Activated CD4-positive, alpha-beta T cell treated with anti-CD3 and anti-CD28 coated beads, Interleukin-2, amount 10 ng/mL, durations not matched to agents 7 days and 5 days (primary cell): ENCODE measurements at regions not wholly inside any gene's neighbourhood (a gene's known extent, or its start where the extent isn't known, plus 50 kb on each side); places are given as distances from the start of the nearest gene placed in this dataset.

ENCODE experiments used
- CTCF ChIA-PET: fragments of 350-600 bp; sonication (Branson Sonifier 250); formaldehyde crosslinking; loops from one replicate; lab custom pipeline; 2021; ENCODE audit warnings: antibody characterized with exemption; lab: Charles Lee
- POLR2A ChIA-PET: fragments of 350-600 bp; sonication (Branson Sonifier 250); formaldehyde crosslinking; loops from one replicate; lab custom pipeline; 2021; ENCODE audit warnings: antibody characterized with exemption; lab: Charles Lee
- DNase-seq: peaks from one replicate; pipeline ENCODE4 v3.0.0-alpha.2; 2020
- H3K27ac Mint-ChIP-seq: one replicate; pipeline ENCODE4 v1.8.0; 2021; ENCODE audit warnings: mild to moderate bottlenecking, moderate library complexity, mixed read lengths
- H3K27me3 Mint-ChIP-seq: one replicate; pipeline ENCODE4 v1.8.0; 2021; ENCODE audit warnings: mixed read lengths
- H3K36me3 Mint-ChIP-seq: one replicate; pipeline ENCODE4 v1.8.0; 2021; ENCODE audit warnings: low read depth, mixed read lengths
- H3K4me1 Mint-ChIP-seq: one replicate; pipeline ENCODE4 v1.8.0; 2021; ENCODE audit warnings: mixed read lengths
- H3K4me3 Mint-ChIP-seq: one replicate; pipeline ENCODE4 v1.8.0; 2021; ENCODE audit warnings: mild to moderate bottlenecking, moderate library complexity, mixed read lengths
- H3K9me3 Mint-ChIP-seq: one replicate; pipeline ENCODE4 v1.8.0; 2021; ENCODE audit warnings: mixed read lengths

- H3K4me3 Mint-ChIP-seq: no peak overlapping the region
- H3K27ac Mint-ChIP-seq: no peak overlapping the region
- no peaks in the 10 kb centered on the region for H3K27me3 Mint-ChIP-seq
- peaks cover 4% of the 10 kb centered on the region for H3K9me3 Mint-ChIP-seq
- H3K4me1 Mint-ChIP-seq: no peaks in the 10 kb centered on the region
- no peak for DNase-seq
- CTCF ChIA-PET: no interaction called here
- H3K36me3 Mint-ChIP-seq: no peaks in the 10 kb centered on the region
- POLR2A ChIA-PET: no interaction called here
Measured at GRCh38 chr6:167653561-167653960, 173.2 kb upstream of the AFDN start.

DNA sequence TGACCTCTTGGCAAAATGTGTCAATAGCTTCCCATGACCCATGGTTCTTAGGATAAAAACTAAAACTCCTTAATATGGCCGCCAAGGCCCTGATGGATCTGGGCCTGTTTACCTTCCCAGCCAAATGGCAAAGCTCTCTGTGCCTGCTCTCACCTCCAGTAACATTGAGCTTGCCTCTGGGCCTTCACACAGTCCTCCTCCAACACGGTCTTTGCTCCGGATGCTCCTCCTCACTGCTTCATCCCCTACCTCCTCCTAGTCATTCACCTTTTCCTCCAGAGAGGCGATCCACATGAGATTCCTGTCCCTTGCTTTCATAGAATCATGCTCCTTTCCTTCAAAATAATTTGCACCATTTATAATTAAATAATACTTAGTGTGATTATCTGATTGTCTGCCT lies 172.3 kb upstream of the AFDN start:
- Mint-ChIP-seq H3K4me1 (no peaks in the 10 kb centered on the region), H3K36me3 (no peaks in the 10 kb centered on the region)
- POLR2A ChIA-PET: no interaction called here

DNA sequence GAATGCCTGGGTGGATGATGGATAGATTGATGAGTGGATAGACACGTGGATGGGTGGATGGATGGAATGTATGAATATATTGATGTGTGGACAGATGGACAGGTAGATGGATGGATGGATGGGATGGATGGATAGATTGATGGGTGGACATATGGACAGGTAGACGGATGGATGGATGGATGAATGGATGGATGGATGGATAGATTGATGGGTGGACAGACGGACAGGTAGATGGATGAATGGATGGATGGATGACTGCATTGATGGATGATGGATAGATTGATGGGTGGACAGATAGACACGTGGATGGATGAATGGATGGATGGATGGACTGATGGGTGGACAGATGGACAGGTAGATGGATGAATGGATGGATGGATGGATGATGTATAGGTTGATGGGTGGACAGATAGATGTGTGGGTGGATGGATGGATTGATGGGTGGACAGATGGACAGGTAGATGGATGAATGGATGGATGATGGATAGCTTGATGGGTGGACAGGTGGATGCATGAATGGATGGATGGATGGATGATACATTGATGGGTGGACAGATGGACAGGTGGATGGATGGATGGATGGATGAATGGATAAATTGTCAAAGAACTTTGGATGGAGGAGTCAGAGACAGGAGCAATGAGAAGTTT lies 171.4 kb upstream of the AFDN start:
- H3K9me3 Mint-ChIP-seq: peaks cover 4% of the 10 kb centered on the region
- CTCF ChIA-PET: interaction anchor here (0.6 kb wide), 1 partner anchor 112 kb away, joined by 3 read pairs; no protein-coding TSS in a partner anchor
- H3K4me3 Mint-ChIP-seq: no peak overlapping the region
- H3K4me1 Mint-ChIP-seq: no peaks in the 10 kb centered on the region
- POLR2A ChIA-PET: no interaction called here
- no peaks in the 10 kb centered on the region for H3K36me3 Mint-ChIP-seq
- no peaks in the 10 kb centered on the region for H3K27me3 Mint-ChIP-seq
- no peak overlapping the region for H3K27ac Mint-ChIP-seq
- DNase-seq: no peak

More for the DNA sequence above, 172.3 kb upstream of the AFDN start:
- no peak overlapping the region for H3K4me3 Mint-ChIP-seq
- no peak overlapping the region for H3K27ac Mint-ChIP-seq
- H3K27me3 Mint-ChIP-seq: no peaks in the 10 kb centered on the region
- CTCF ChIA-PET: no interaction called here
- peaks cover 4% of the 10 kb centered on the region for H3K9me3 Mint-ChIP-seq
- no peak for DNase-seq

- no peaks in the 10 kb centered on the region for H3K4me1 Mint-ChIP-seq
- DNase-seq: no peak
- H3K4me3 Mint-ChIP-seq: no peak overlapping the region
- POLR2A ChIA-PET: no interaction called here
- H3K36me3 Mint-ChIP-seq: no peaks in the 10 kb centered on the region
- H3K9me3 Mint-ChIP-seq: peaks cover 4% of the 10 kb centered on the region
- H3K27me3 Mint-ChIP-seq: no peaks in the 10 kb centered on the region
- no peak overlapping the region for H3K27ac Mint-ChIP-seq
- CTCF ChIA-PET: no interaction called here
Measured at GRCh38 chr6:167658106-167658505, 168.6 kb upstream of the AFDN start.

- Mint-ChIP-seq H3K36me3 (no peaks in the 10 kb centered on the region), H3K4me3 (no peak overlapping the region), H3K4me1 (no peaks in the 10 kb centered on the region), H3K27ac (no peak overlapping the region), H3K27me3 (no peaks in the 10 kb centered on the region), H3K9me3 (peaks cover 4% of the 10 kb centered on the region)
- CTCF ChIA-PET: no interaction called here
- POLR2A ChIA-PET: no interaction called here
- DNase-seq: no peak
Measured at GRCh38 chr6:167659046-167659445, 167.7 kb upstream of the AFDN start.

GRCh38 chr6:167660424-167660823 lies 166.3 kb upstream of the AFDN start:
- Mint-ChIP-seq H3K4me3 (no peak overlapping the region), H3K9me3 (peaks cover 4% of the 10 kb centered on the region), H3K27me3 (no peaks in the 10 kb centered on the region), H3K4me1 (no peaks in the 10 kb centered on the region), H3K27ac (no peak overlapping the region), H3K36me3 (no peaks in the 10 kb centered on the region)
- ChIA-PET CTCF (interaction anchor here (0.6 kb wide), 1 partner anchor 32 kb away, joined by 3 read pairs; no protein-coding TSS in a partner anchor), POLR2A (no interaction called here)
- DNase-seq: no peak

GRCh38 chr6:167660944-167661551 lies 165.7 kb upstream of the AFDN start:
- ChIA-PET POLR2A (no interaction called here), CTCF (interaction anchor here (0.6 kb wide), 1 partner anchor 32 kb away, joined by 3 read pairs; no protein-coding TSS in a partner anchor)
- Mint-ChIP-seq H3K27me3 (no peaks in the 10 kb centered on the region), H3K4me1 (no peaks in the 10 kb centered on the region), H3K36me3 (no peaks in the 10 kb centered on the region), H3K4me3 (no peak overlapping the region), H3K9me3 (peaks cover 4% of the 10 kb centered on the region), H3K27ac (no peak overlapping the region)
- no peak for DNase-seq

DNA sequence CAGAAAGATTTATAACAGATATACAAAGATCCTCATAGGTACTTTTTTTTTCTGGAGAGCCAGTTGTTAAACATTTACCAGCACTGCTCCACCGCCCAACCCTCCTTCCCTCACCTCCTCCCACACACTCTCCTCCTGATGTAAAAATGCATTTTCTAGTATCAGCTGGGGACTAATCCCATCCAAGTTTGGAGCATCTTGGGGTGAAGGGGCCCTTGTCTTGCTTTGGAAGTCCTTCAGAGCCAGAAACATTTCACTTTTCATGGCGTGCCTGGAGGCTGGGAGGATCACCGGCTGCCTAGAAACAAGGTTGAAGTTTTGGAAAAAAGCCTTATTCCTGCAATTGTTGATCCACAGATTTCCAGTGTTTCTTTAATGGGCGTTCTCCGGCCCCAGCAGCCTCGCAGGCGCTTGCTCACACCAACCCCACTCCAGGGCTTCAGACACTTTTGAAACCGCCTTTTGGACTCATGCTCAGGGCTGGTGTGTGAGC lies 165.1 kb upstream of the AFDN start:
- DNase-seq: no peak
- no peaks in the 10 kb centered on the region for H3K36me3 Mint-ChIP-seq
- H3K27me3 Mint-ChIP-seq: no peaks in the 10 kb centered on the region
- H3K4me3 Mint-ChIP-seq: no peak overlapping the region
- ChIA-PET POLR2A (no interaction called here), CTCF (no interaction called here)
- H3K27ac Mint-ChIP-seq: no peak overlapping the region
- peaks cover 4% of the 10 kb centered on the region for H3K9me3 Mint-ChIP-seq
- no peaks in the 10 kb centered on the region for H3K4me1 Mint-ChIP-seq

DNA sequence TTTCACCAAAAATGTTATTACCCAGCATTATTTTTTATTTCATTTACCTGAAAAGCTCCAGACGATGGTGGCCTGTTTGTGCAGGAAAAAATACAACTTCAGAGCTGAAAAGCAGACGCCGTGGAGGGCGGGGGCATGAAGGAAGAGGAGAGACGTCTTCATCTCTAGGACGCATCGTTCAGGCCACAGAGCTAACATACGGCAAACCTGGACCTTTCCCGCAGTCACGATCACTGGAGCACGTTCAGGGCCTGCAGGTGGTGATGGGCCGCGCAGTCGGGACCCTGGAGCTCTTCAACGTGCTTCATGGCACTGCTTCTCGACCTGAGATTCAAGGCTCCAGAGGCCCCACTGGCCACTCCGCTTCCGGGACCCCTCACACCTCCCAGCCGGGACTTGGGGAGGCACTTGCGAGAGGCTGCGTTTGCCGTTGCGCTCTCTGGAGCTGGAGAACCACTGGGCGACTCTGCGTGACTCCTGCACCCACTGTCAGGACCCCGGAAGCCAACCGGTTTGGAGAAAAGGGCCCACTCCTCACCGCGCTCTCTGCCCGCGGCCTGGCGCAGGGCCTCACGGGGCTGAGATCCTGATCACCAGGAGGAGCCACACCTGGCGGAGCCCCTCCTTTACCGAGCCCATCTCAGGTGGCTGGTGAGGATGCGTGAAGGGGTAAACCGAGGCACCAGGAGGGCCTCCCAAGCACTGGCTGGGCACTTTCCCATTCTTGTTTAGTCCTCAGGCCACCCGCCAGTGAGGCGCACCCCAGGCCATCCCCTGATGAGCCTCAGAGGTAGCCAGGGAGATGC lies 164.4 kb upstream of the AFDN start:
- no peak overlapping the region for H3K4me3 Mint-ChIP-seq
- ChIA-PET POLR2A (no interaction called here), CTCF (no interaction called here)
- H3K27me3 Mint-ChIP-seq: no peaks in the 10 kb centered on the region
- peaks cover 4% of the 10 kb centered on the region for H3K9me3 Mint-ChIP-seq
- no peaks in the 10 kb centered on the region for H3K36me3 Mint-ChIP-seq
- no peaks in the 10 kb centered on the region for H3K4me1 Mint-ChIP-seq
- no peak for DNase-seq
- no peak overlapping the region for H3K27ac Mint-ChIP-seq

DNA sequence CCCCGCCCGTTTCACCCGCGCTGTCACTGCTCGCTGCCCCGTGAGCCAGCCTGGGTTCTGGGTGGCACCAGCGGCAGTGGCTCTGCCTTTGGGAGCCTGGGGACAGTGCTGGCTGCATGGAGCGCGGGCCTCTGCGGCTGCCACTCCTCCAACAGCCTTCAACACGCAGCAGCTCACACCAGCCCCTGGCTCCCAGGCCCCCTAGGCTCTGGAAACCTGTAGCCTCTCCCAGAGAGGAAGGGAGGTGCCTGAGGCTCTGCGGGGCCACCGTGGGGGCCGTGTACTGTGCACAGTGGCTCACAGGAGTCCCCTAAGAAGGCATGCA lies 163.9 kb upstream of the AFDN start:
- Mint-ChIP-seq H3K27ac (no peak overlapping the region), H3K9me3 (peaks cover 4% of the 10 kb centered on the region), H3K36me3 (no peaks in the 10 kb centered on the region), H3K4me3 (no peak overlapping the region), H3K4me1 (no peaks in the 10 kb centered on the region), H3K27me3 (no peaks in the 10 kb centered on the region)
- no peak for DNase-seq
- ChIA-PET CTCF (no interaction called here), POLR2A (no interaction called here)

GRCh38 chr6:167663316-167663715 lies 163.4 kb upstream of the AFDN start:
- Mint-ChIP-seq H3K36me3 (no peaks in the 10 kb centered on the region), H3K9me3 (no peaks in the 10 kb centered on the region), H3K27me3 (no peaks in the 10 kb centered on the region), H3K4me1 (no peaks in the 10 kb centered on the region), H3K4me3 (no peak overlapping the region), H3K27ac (no peak overlapping the region)
- no peak for DNase-seq
- POLR2A ChIA-PET: no interaction called here
- CTCF ChIA-PET: no interaction called here

GRCh38 chr6:167663784-167664443 lies 162.8 kb upstream of the AFDN start:
- DNase-seq: no peak
- ChIA-PET POLR2A (no interaction called here), CTCF (interaction anchor here (0.6 kb wide), 1 partner anchor 140 kb away, joined by 3 read pairs; no protein-coding TSS in a partner anchor)
- no peaks in the 10 kb centered on the region for H3K9me3 Mint-ChIP-seq
- no peak overlapping the region for H3K4me3 Mint-ChIP-seq
- no peaks in the 10 kb centered on the region for H3K4me1 Mint-ChIP-seq
- H3K27ac Mint-ChIP-seq: no peak overlapping the region
- no peaks in the 10 kb centered on the region for H3K27me3 Mint-ChIP-seq
- H3K36me3 Mint-ChIP-seq: no peaks in the 10 kb centered on the region
